Peyer's patch (tissue), 4 donors: ENCODE measurements at regions not wholly inside any gene's neighbourhood (a gene's known extent, or its start where the extent isn't known, plus 50 kb on each side); places are given as distances from the start of the nearest gene placed in this dataset.

Experiments
- DNase-seq, 3 donors: peaks; one replicate each; pipeline ENCODE4 v3.0.0-alpha.2; 2017 to 2019
- H3K27ac ChIP-seq, 4 donors: fragments of 200-600 bp; sonication (generic); one replicate each; pipeline ENCODE4 v1.5.1; 2016 to 2019
- H3K27me3 ChIP-seq, 2 donors: fragments of 200-600 bp; sonication (generic); one replicate each; pipeline ENCODE4 v1.5.1; 2019
- H3K36me3 ChIP-seq, 3 donors: fragments of 200-600 bp; sonication (generic); one replicate each; pipeline ENCODE4 v1.5.1; 2016 to 2019
- H3K4me1 ChIP-seq, 4 donors: fragments of 200-600 bp; sonication (generic); one replicate each; pipeline ENCODE4 v1.5.1; 2016 to 2019
- H3K4me3 ChIP-seq, 4 donors: fragments of 200-600 bp; sonication (generic); 1 replicate in 3 of 4; 2 replicates in 1 of 4; pipeline ENCODE4 v1.5.1; 2016 to 2019; ENCODE audit warnings: mild to moderate bottlenecking in 1 of 4
- H3K9me3 ChIP-seq, 4 donors: fragments of 200-600 bp; sonication (generic); one replicate each; pipeline ENCODE4 v1.5.1; 2016 to 2019; ENCODE audit warnings: mild to moderate bottlenecking in 1 of 4
- POLR2A ChIP-seq, 2 donors: fragments of 450-650 bp; IDR thresholded peaks; one replicate each; pipeline ENCODE4 v1.5.1; 2017; ENCODE audit warnings: antibody characterized with exemption in 2 of 2, mild to moderate bottlenecking in 2 of 2, moderate library complexity in 2 of 2
- TF ChIP-seq, protein P1 (sequence below), 6 experiments: fragments of 450-650 bp in 4 of 6; fragments of 200-600 bp in 2 of 6; sonication (generic) in 1 of 6; IDR thresholded peaks; one replicate each; pipeline ENCODE4 v1.5.1; 2017 to 2019; ENCODE audit warnings: antibody characterized with exemption in 6 of 6, mild to moderate bottlenecking in 3 of 6, moderate library complexity in 1 of 6

DNA sequence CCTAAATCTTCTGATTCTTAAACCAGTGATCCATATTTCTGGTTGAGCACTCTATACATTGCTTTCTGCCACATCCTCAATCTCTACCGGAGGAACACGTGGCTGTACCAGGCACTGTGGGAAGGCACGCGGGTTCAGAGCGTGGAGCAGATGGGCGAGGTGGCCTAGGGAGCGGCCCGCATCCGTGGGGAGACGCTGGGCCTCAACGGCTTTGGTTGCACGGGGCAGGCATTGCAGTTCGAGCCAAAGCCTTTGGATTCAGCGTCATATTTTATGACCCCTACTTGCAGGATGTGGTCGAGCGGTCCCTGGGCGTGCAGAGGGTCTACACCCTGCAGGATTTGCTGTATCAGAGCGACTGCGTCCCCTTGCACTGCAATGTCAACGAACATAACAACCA, 197.2 kb upstream of the RGMB start:
- H3K9me3 ChIP-seq = no peaks in the 10 kb centered on the region
- no peak overlapping the region for H3K27ac ChIP-seq
- TF ChIP-seq POLR2A (IDR thresholded peaks at IDR 0.05) = no peak
- TF ChIP-seq, protein P1, sequence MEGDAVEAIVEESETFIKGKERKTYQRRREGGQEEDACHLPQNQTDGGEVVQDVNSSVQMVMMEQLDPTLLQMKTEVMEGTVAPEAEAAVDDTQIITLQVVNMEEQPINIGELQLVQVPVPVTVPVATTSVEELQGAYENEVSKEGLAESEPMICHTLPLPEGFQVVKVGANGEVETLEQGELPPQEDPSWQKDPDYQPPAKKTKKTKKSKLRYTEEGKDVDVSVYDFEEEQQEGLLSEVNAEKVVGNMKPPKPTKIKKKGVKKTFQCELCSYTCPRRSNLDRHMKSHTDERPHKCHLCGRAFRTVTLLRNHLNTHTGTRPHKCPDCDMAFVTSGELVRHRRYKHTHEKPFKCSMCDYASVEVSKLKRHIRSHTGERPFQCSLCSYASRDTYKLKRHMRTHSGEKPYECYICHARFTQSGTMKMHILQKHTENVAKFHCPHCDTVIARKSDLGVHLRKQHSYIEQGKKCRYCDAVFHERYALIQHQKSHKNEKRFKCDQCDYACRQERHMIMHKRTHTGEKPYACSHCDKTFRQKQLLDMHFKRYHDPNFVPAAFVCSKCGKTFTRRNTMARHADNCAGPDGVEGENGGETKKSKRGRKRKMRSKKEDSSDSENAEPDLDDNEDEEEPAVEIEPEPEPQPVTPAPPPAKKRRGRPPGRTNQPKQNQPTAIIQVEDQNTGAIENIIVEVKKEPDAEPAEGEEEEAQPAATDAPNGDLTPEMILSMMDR (IDR thresholded peaks at IDR 0.05) = no peak
- DNase-seq = no peak
- H3K27me3 ChIP-seq = no peaks in the 10 kb centered on the region
- H3K36me3 ChIP-seq = no peaks in the 10 kb centered on the region
- H3K4me3 ChIP-seq = no peak overlapping the region
- no peaks in the 10 kb centered on the region for H3K4me1 ChIP-seq

- H3K4me3 ChIP-seq = no peak overlapping the region
- TF ChIP-seq, protein P1 (IDR thresholded peaks at IDR 0.05) = no peak
- TF ChIP-seq POLR2A (IDR thresholded peaks at IDR 0.05) = no peak
- no peaks in the 10 kb centered on the region for H3K27me3 ChIP-seq
- no peaks in the 10 kb centered on the region for H3K4me1 ChIP-seq
- no peak for DNase-seq
- no peaks in the 10 kb centered on the region for H3K9me3 ChIP-seq
- no peaks in the 10 kb centered on the region for H3K36me3 ChIP-seq
- no peak overlapping the region for H3K27ac ChIP-seq
Observed at GRCh38 chr5:98578438-98578837, 195.0 kb upstream of the RGMB start.

- H3K4me1 ChIP-seq = no peaks in the 10 kb centered on the region
- TF ChIP-seq, protein P1 (IDR thresholded peaks at IDR 0.05) = no peak
- TF ChIP-seq POLR2A (IDR thresholded peaks at IDR 0.05) = no peak
Observed at GRCh38 chr5:98581112-98581997, 192.1 kb upstream of the RGMB start.

DNA sequence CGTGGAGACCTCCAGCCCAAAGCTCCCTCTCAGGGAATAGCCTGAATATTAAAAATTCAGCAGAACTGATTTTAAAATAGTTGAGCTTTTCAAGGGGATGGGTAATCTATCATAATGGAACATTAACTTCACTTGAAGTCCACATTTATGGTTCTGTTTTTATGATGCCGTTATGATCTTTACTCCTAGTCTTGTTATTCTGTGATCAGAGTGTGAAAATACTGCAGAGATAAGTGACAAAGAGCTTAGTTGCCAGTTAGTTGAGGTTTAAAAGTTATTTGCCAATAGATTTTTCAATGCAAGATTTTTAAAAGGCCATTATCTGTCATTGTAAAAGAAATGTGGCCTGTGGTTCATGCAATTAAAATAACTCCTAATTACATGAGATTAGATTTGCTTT, 189.9 kb upstream of the RGMB start:
- TF ChIP-seq, protein P1 (IDR thresholded peaks at IDR 0.05) = no peak
- TF ChIP-seq POLR2A (IDR thresholded peaks at IDR 0.05) = no peak
- Histone ChIP-seq H3K4me1 (peaks cover 0 to 4% (median 0%) of the 10 kb centered on the region in 4 donors), H3K9me3 (no peaks in the 10 kb centered on the region), H3K27me3 (no peaks in the 10 kb centered on the region), H3K36me3 (no peaks in the 10 kb centered on the region), H3K27ac (no peak overlapping the region), H3K4me3 (no peak overlapping the region)
- no peak for DNase-seq

More at GRCh38 chr5:98581112-98581997, 192.1 kb upstream of the RGMB start:
- Histone ChIP-seq H3K36me3 (no peaks in the 10 kb centered on the region), H3K4me3 (no peak overlapping the region), H3K27ac (no peak overlapping the region), H3K27me3 (no peaks in the 10 kb centered on the region), H3K9me3 (no peaks in the 10 kb centered on the region)
- DNase-seq = no peak

- DNase-seq = no peak
- no peak for TF ChIP-seq POLR2A (IDR thresholded peaks at IDR 0.05)
- TF ChIP-seq, protein P1 (IDR thresholded peaks at IDR 0.05) = no peak
- no peaks in the 10 kb centered on the region for H3K36me3 ChIP-seq
Observed at GRCh38 chr5:98585661-98586310, 187.7 kb upstream of the RGMB start.

More at GRCh38 chr5:98585661-98586310, 187.7 kb upstream of the RGMB start:
- H3K27ac ChIP-seq = no peak overlapping the region
- no peak overlapping the region for H3K4me3 ChIP-seq
- peaks cover 0 to 7% (median 0%) of the 10 kb centered on the region in 4 donors for H3K9me3 ChIP-seq
- H3K27me3 ChIP-seq = no peaks in the 10 kb centered on the region
- peaks cover 0 to 4% (median 0%) of the 10 kb centered on the region in 4 donors for H3K4me1 ChIP-seq
